K562 (cell line): ENCODE measurements at regions not wholly inside any gene's neighbourhood (a gene's known extent, or its start where the extent isn't known, plus 50 kb on each side); places are given as distances from the start of the nearest gene placed in this dataset.

Source experiments
- CBX5 ChIP-seq: IDR thresholded peaks from 2 replicates; pipeline ENCODE4 v1.6.1; 2014; ENCODE audit warnings: low read depth, borderline replicate concordance
- NCOA4 ChIP-seq: fragments of 450-650 bp; IDR thresholded peaks from 2 replicates; pipeline ENCODE4 v1.6.1; 2018; ENCODE audit warnings: mild to moderate bottlenecking; ENCODE audit not compliant: partially characterized antibody
- SAFB2 ChIP-seq: fragments of 200-400 bp; formaldehyde crosslinking; IDR thresholded peaks from 2 replicates; pipeline ENCODE4 v1.6.1; 2018; ENCODE audit warnings: borderline replicate concordance, low read length, low read depth, moderate library complexity; ENCODE audit not compliant: severe bottlenecking
- ZNF239 ChIP-seq: fragments of 250-450 bp; sonication (Bioruptor Pico); IDR thresholded peaks from 2 replicates; pipeline ENCODE4 v1.4.0; 2020; ENCODE audit warnings: mild to moderate bottlenecking
- ZNF253 ChIP-seq: fragments of 250-450 bp; sonication (Bioruptor Pico); conservative IDR thresholded peaks from 2 replicates; pipeline ENCODE4 v1.6.1; 2021; ENCODE audit warnings: mild to moderate bottlenecking
- ZNF324 ChIP-seq: fragments of 250-450 bp; sonication (Bioruptor Pico); IDR thresholded peaks from 2 replicates; pipeline ENCODE4 v1.4.0; 2020; ENCODE audit warnings: mild to moderate bottlenecking
- TF ChIP-seq, protein P1 (sequence below): fragments of 200-600 bp; sonication (generic); IDR thresholded peaks from one replicate; pipeline ENCODE4 v1.6.1; 2012; ENCODE audit warnings: mild to moderate bottlenecking, low read depth, low read length, inconsistent platforms
- TF ChIP-seq, protein P2 (sequence below): fragments of 200-800 bp; sonication (Bioruptor generic); IDR thresholded peaks from 2 replicates; pipeline ENCODE4 v1.6.1; 2017; ENCODE audit warnings: missing genetic modification characterization, missing compliant biosample characterization

DNA sequence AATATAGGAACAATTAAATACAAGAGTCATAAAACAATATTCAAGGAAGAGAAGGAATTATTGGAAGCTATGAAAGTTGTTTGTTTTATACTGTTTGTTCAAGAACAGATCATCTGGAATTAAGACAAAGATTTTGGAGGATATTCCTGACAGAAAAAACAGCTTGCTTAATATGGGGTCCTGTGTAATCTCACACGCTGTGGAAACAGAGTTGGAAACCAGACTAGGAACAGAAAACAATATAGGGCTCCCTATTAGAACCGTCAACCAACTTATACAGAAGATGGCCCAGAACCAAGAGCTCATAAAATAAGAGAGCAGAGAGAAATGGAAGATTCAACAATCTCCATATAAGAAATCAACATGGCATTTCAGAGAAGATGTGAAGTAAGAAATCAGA is 156.0 kb downstream of the PCDH18 start (continued):
- TF ChIP-seq, protein P1, sequence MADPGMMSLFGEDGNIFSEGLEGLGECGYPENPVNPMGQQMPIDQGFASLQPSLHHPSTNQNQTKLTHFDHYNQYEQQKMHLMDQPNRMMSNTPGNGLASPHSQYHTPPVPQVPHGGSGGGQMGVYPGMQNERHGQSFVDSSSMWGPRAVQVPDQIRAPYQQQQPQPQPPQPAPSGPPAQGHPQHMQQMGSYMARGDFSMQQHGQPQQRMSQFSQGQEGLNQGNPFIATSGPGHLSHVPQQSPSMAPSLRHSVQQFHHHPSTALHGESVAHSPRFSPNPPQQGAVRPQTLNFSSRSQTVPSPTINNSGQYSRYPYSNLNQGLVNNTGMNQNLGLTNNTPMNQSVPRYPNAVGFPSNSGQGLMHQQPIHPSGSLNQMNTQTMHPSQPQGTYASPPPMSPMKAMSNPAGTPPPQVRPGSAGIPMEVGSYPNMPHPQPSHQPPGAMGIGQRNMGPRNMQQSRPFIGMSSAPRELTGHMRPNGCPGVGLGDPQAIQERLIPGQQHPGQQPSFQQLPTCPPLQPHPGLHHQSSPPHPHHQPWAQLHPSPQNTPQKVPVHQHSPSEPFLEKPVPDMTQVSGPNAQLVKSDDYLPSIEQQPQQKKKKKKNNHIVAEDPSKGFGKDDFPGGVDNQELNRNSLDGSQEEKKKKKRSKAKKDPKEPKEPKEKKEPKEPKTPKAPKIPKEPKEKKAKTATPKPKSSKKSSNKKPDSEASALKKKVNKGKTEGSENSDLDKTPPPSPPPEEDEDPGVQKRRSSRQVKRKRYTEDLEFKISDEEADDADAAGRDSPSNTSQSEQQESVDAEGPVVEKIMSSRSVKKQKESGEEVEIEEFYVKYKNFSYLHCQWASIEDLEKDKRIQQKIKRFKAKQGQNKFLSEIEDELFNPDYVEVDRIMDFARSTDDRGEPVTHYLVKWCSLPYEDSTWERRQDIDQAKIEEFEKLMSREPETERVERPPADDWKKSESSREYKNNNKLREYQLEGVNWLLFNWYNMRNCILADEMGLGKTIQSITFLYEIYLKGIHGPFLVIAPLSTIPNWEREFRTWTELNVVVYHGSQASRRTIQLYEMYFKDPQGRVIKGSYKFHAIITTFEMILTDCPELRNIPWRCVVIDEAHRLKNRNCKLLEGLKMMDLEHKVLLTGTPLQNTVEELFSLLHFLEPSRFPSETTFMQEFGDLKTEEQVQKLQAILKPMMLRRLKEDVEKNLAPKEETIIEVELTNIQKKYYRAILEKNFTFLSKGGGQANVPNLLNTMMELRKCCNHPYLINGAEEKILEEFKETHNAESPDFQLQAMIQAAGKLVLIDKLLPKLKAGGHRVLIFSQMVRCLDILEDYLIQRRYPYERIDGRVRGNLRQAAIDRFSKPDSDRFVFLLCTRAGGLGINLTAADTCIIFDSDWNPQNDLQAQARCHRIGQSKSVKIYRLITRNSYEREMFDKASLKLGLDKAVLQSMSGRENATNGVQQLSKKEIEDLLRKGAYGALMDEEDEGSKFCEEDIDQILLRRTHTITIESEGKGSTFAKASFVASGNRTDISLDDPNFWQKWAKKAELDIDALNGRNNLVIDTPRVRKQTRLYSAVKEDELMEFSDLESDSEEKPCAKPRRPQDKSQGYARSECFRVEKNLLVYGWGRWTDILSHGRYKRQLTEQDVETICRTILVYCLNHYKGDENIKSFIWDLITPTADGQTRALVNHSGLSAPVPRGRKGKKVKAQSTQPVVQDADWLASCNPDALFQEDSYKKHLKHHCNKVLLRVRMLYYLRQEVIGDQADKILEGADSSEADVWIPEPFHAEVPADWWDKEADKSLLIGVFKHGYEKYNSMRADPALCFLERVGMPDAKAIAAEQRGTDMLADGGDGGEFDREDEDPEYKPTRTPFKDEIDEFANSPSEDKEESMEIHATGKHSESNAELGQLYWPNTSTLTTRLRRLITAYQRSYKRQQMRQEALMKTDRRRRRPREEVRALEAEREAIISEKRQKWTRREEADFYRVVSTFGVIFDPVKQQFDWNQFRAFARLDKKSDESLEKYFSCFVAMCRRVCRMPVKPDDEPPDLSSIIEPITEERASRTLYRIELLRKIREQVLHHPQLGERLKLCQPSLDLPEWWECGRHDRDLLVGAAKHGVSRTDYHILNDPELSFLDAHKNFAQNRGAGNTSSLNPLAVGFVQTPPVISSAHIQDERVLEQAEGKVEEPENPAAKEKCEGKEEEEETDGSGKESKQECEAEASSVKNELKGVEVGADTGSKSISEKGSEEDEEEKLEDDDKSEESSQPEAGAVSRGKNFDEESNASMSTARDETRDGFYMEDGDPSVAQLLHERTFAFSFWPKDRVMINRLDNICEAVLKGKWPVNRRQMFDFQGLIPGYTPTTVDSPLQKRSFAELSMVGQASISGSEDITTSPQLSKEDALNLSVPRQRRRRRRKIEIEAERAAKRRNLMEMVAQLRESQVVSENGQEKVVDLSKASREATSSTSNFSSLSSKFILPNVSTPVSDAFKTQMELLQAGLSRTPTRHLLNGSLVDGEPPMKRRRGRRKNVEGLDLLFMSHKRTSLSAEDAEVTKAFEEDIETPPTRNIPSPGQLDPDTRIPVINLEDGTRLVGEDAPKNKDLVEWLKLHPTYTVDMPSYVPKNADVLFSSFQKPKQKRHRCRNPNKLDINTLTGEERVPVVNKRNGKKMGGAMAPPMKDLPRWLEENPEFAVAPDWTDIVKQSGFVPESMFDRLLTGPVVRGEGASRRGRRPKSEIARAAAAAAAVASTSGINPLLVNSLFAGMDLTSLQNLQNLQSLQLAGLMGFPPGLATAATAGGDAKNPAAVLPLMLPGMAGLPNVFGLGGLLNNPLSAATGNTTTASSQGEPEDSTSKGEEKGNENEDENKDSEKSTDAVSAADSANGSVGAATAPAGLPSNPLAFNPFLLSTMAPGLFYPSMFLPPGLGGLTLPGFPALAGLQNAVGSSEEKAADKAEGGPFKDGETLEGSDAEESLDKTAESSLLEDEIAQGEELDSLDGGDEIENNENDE: no peak
- TF ChIP-seq CBX5 (no peak), ZNF324 (CRISPR knock-in tag) (no peak), ZNF239 (CRISPR knock-in tag) (no peak), ZNF253 (no peak), NCOA4 (no peak), SAFB2 (no peak)
- TF ChIP-seq, protein P2, sequence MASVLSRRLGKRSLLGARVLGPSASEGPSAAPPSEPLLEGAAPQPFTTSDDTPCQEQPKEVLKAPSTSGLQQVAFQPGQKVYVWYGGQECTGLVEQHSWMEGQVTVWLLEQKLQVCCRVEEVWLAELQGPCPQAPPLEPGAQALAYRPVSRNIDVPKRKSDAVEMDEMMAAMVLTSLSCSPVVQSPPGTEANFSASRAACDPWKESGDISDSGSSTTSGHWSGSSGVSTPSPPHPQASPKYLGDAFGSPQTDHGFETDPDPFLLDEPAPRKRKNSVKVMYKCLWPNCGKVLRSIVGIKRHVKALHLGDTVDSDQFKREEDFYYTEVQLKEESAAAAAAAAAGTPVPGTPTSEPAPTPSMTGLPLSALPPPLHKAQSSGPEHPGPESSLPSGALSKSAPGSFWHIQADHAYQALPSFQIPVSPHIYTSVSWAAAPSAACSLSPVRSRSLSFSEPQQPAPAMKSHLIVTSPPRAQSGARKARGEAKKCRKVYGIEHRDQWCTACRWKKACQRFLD (CRISPR knock-in tag): no peak
- TF ChIP-seq, all 486 proteins: peak for 0
